HCT116 (cell line): ENCODE measurements at regions not wholly inside any gene's neighbourhood (a gene's known extent, or its start where the extent isn't known, plus 50 kb on each side); places are given as distances from the start of the nearest gene placed in this dataset.
"Not testable (repeated sequence)": the region's sequence is repeated elsewhere in the genome, so short reads cannot be mapped to it uniquely, and the experiment has no call there.

Source experiments
- CBX3 ChIP-seq: IDR thresholded peaks from 2 replicates; pipeline ENCODE4 v1.6.1; 2012; ENCODE audit warnings: low read depth
- CEBPB ChIP-seq: IDR thresholded peaks from 2 replicates; pipeline ENCODE4 v1.6.1; 2012; ENCODE audit warnings: low read depth
- CTCF ChIP-seq, 3 experiments: fragments of 200-600 bp in 1 of 3; sonication (generic) in 1 of 3; IDR thresholded peaks in 2 of 3; conservative IDR thresholded peaks in 1 of 3; 2 replicates each; pipeline ENCODE4 v1.5.1; 2012 to 2017; ENCODE audit warnings: low read depth in 2 of 3, low read length in 2 of 3, antibody characterized with exemption in 1 of 3, borderline replicate concordance in 1 of 3, control low read depth in 1 of 3, mild to moderate bottlenecking in 1 of 3, mixed read lengths in 1 of 3, mixed run types in 1 of 3, moderate library complexity in 1 of 3; ENCODE audit not compliant: insufficient read depth in 1 of 3
- EZH2 ChIP-seq: fragments of 200-600 bp; sonication (generic); IDR thresholded peaks from 2 replicates; pipeline ENCODE4 v1.6.1; 2017; ENCODE audit warnings: antibody characterized with exemption, mixed run types
- EZH2phosphoT487 ChIP-seq: fragments of 200-600 bp; IDR thresholded peaks from 2 replicates; pipeline ENCODE4 v1.6.1; 2018; ENCODE audit warnings: antibody characterized with exemption, borderline replicate concordance
- JUND ChIP-seq: IDR thresholded peaks from 2 replicates; pipeline ENCODE4 v1.6.1; 2012
- POLR2A ChIP-seq: IDR thresholded peaks from 2 replicates; pipeline ENCODE4 v1.7.0; 2011; ENCODE audit warnings: borderline replicate concordance; ENCODE audit not compliant: insufficient read depth, insufficient read length; ENCODE audit errors: extremely low read depth
- POLR2AphosphoS5 ChIP-seq: IDR thresholded peaks from 2 replicates; pipeline ENCODE4 v1.6.1; 2011; ENCODE audit warnings: mild to moderate bottlenecking, low read depth, low read length, moderate library complexity
- RAD21 ChIP-seq: IDR thresholded peaks from 2 replicates; pipeline ENCODE4 v1.6.1; 2012; ENCODE audit warnings: low read depth, mild to moderate bottlenecking
- SP1 ChIP-seq: IDR thresholded peaks from 2 replicates; pipeline ENCODE4 v1.6.1; 2012; ENCODE audit warnings: low read depth
- ZNF274 ChIP-seq: fragments of 200-500 bp; sonication (Bioruptor generic); IDR thresholded peaks from 2 replicates; pipeline ENCODE4 v1.6.1; 2014; ENCODE audit warnings: mild to moderate bottlenecking, low read depth, low read length, inconsistent platforms

GRCh38 chr13:50772881-50773280, 70.6 kb downstream of the DLEU7 start:
- TF ChIP-seq RAD21; CBX3; CTCF (IDR thresholded peaks at IDR 0.05 in 2 of 3, conservative IDR thresholded peaks at IDR 0.05 in 1 of 3; ENCODE audit: borderline replicate concordance in 1 of 3, insufficient read depth in 1 of 3, low read depth in 2 of 3, low read length in 2 of 3); ZNF274; POLR2AphosphoS5; POLR2A; CEBPB; EZH2; JUND; EZH2phosphoT487; SP1: not testable (repeated sequence)
